ENCODE measurements at regions not wholly inside any gene's neighbourhood (a gene's known extent, or its start where the extent isn't known, plus 50 kb on each side); places are given as distances from the start of the nearest gene placed in this dataset.

DNA sequence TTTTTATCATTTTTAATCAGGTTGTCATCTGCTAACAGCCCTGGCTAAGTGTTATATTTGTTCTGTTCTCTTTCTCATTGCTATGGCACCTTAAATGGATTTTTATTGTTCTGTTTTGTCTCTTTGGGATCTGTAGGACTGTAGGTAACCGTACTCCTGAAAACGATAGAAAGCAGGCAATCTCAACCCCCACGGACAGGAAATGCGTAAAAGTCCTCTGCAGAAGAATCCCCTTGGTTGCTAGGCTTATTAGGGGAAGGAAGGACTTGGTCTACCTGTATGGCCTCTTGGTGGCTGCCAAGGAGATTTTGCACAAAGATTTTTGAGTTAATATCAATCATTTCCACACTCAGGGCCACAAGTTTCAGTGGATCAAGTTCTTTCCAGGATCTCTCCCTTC is 571.9 kb upstream of the ZNF385D start:
- TF ChIP-seq, protein P1, sequence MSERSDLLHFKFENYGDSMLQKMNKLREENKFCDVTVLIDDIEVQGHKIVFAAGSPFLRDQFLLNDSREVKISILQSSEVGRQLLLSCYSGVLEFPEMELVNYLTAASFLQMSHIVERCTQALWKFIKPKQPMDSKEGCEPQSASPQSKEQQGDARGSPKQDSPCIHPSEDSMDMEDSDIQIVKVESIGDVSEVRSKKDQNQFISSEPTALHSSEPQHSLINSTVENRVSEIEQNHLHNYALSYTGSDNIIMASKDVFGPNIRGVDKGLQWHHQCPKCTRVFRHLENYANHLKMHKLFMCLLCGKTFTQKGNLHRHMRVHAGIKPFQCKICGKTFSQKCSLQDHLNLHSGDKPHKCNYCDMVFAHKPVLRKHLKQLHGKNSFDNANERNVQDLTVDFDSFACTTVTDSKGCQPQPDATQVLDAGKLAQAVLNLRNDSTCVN (tag by site-specific recombination; optimal IDR thresholded peaks at IDR 0.05): no peak
- TF ChIP-seq ZNF274 (IDR thresholded peaks at IDR 0.05; ENCODE audit: low read length) (no peak), ZNF274 (tag by site-specific recombination; IDR thresholded peaks at IDR 0.05; ENCODE audit: borderline replicate concordance) (no peak), KLF16 (tag by site-specific recombination; IDR thresholded peaks at IDR 0.05) (no peak), ZNF324 (tag by site-specific recombination; IDR thresholded peaks at IDR 0.05) (no peak), ZBTB7A (tag by site-specific recombination; IDR thresholded peaks at IDR 0.05; ENCODE audit: low read depth) (no peak), ZNF121 (tag by site-specific recombination; IDR thresholded peaks at IDR 0.05) (no peak), YY1 (tag by site-specific recombination; IDR thresholded peaks at IDR 0.05) (no peak), ZNF302 (tag by site-specific recombination; IDR thresholded peaks at IDR 0.05; ENCODE audit: low read depth) (no peak), ZNF707 (tag by site-specific recombination; IDR thresholded peaks at IDR 0.05) (no peak), ZNF223 (tag by site-specific recombination; IDR thresholded peaks at IDR 0.05) (no peak)
- TF ChIP-seq, protein P2, sequence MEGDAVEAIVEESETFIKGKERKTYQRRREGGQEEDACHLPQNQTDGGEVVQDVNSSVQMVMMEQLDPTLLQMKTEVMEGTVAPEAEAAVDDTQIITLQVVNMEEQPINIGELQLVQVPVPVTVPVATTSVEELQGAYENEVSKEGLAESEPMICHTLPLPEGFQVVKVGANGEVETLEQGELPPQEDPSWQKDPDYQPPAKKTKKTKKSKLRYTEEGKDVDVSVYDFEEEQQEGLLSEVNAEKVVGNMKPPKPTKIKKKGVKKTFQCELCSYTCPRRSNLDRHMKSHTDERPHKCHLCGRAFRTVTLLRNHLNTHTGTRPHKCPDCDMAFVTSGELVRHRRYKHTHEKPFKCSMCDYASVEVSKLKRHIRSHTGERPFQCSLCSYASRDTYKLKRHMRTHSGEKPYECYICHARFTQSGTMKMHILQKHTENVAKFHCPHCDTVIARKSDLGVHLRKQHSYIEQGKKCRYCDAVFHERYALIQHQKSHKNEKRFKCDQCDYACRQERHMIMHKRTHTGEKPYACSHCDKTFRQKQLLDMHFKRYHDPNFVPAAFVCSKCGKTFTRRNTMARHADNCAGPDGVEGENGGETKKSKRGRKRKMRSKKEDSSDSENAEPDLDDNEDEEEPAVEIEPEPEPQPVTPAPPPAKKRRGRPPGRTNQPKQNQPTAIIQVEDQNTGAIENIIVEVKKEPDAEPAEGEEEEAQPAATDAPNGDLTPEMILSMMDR (tag by site-specific recombination; IDR thresholded peaks at IDR 0.05): no peak
- TF ChIP-seq, protein P3, sequence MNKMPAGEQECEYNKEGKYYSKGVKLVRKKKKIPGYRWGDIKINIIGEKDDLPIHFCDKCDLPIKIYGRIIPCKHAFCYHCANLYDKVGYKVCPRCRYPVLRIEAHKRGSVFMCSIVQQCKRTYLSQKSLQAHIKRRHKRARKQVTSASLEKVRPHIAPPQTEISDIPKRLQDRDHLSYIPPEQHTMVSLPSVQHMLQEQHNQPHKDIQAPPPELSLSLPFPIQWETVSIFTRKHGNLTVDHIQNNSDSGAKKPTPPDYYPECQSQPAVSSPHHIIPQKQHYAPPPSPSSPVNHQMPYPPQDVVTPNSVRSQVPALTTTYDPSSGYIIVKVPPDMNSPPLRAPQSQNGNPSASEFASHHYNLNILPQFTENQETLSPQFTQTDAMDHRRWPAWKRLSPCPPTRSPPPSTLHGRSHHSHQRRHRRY (tag by site-specific recombination; IDR thresholded peaks at IDR 0.05): no peak
- TF ChIP-seq, protein P4, sequence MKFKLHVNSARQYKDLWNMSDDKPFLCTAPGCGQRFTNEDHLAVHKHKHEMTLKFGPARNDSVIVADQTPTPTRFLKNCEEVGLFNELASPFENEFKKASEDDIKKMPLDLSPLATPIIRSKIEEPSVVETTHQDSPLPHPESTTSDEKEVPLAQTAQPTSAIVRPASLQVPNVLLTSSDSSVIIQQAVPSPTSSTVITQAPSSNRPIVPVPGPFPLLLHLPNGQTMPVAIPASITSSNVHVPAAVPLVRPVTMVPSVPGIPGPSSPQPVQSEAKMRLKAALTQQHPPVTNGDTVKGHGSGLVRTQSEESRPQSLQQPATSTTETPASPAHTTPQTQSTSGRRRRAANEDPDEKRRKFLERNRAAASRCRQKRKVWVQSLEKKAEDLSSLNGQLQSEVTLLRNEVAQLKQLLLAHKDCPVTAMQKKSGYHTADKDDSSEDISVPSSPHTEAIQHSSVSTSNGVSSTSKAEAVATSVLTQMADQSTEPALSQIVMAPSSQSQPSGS (tag by site-specific recombination; IDR thresholded peaks at IDR 0.05; ENCODE audit: low read depth): no peak

All from HEK293 (cell line).